NCI-H128 (cell line): ENCODE measurements at regions not wholly inside any gene's neighbourhood (a gene's known extent, or its start where the extent isn't known, plus 50 kb on each side); places are given as distances from the start of the nearest gene placed in this dataset.

Source experiments
- DNase-seq: peaks from one replicate; lab custom pipeline; 2025; ENCODE audit not compliant: unreplicated experiment; lab: John Stamatoyannopoulos, UW

DNA sequence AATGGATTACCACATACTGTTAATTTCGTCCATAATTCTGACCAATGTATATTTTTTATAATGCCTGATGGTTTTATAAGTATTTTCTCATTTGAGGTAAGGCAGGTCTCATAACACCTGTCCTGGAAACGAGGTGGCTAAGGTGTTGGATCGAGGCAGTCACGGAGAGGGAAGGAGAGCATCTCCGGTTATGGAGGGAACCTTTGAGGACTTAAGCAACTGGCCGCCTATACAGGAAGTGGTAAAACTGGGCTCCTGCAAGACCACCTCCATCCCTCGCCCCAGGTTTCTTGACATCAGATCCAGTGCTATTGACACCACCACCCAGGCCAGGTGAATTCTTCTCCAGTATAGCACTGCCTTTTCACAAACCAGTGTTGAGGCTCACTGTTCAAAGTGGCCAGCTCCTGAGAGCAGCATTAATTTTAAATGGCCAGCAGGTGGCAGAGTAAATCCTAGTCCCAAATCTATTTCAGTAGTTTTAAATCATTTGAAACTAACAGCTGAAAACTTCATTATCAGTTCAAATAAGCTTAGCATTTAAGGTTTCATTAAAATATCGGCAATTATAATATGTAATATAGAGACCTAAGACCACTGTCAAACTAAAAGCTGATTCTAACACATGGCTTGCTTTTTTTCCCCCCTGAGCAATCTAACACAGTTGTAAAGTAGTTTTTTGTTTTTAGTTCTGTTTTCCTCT lies 100.8 kb downstream of the PPM1A start:
- DNase-seq = peak; percentile 49

DNA sequence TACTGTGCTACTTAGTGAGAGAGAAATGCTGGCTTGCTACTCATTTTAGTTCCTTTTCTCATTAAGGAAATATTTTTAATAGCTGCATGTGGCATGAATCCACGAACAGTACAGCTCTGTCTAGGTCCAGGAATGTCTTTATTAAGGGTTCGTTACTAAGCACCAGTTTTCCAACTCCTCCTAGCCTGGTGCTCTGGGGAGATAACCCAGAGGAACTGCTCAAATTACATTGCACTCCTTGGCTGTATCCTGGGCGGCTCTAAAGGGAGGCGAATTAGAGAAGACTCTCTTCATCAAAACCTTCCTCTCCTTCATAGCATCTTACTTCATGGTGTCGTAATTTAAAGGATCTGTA lies 101.3 kb downstream of the PPM1A start:
- no peak for DNase-seq

DNA sequence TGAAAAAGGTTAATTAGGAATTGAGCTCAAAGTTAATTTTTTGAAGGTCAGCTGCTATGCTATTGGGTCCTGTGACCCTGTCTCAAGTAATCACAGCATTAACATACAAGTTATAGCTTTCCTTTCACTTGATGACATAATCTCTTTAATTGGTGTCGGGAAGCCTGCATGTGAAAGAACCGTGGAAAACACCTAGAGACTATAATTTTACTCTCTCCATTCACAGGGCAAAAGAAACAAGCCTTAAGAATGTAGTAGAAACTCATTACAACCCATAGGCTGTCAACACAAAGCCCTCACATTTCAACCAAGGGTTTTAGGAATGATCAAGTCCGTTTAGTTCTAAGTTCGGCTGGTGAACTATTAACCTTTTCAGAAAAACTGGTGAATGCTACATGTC lies 104.4 kb downstream of the PPM1A start:
- no peak for DNase-seq

DNA sequence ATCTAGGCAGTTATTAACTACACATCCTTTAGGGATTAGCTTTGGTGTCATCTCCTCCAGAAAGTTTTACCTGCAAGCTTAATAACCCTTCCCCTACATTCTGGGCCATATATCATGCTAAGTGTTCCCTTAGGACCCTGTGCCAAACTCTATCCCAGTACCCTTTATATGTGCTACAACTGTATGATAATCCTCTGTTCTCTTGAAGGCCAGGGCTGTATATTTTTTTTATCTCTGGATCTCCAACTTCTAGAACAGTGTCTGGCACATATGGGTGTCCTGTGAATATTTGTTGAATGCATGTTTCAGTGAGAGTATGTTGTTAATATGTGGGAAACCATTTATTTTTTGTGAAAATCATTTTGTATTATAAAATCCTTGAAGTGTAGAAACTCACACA lies 106.7 kb downstream of the PPM1A start:
- DNase-seq = no peak

DNA sequence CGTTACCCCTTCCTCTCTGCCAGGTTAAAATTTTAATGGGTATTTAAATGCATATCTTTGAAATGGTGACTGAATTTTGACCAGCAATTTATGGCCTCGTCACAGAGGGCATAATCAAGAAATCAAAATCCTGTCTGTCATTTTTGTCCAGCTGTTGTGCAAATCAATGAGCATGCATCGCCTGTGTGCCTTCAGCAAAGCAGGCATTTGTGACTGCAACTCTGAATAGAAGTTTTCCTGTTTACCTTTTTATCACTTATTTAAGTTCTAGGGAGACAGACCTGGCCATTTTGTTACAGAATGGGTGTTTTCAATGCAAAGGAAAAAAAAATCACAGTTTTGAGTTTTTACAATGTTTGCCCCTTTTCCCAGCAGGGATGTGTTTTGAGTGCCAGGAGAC lies 107.4 kb downstream of the PPM1A start:
- DNase-seq = no peak

- no peak for DNase-seq
These were observed 108.0 kb downstream of the PPM1A start for GRCh38 chr14:60356906-60357550.

DNA sequence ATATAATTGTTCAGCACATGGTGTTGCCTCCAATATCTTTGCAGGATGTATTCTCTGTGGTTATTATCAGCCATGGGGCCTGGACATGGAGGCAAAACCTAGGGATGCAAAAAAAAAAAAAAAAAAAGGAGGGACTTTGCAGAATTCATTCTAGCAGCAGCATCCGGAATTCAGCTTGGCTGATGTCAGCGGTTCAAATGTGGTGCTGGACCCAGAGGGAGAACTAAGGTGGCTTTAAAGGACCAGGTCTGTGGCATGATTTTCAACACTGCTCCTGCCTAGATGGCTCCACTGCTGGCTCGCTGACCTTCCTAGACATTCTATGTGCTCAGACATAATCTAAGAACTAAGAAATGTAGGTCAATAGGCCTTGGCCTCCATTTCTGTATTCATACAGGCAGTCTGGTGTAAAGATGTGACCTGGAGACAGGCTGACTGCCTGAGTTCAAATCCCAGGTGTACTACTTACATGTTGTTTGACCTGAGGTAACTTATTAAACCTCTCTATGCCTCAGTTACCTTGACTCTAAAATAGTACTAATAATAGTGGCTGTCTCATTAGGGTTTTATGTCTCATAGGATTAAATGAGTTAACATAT lies 108.6 kb downstream of the PPM1A start:
- no peak for DNase-seq

- DNase-seq = no peak
These were observed 114.3 kb downstream of the PPM1A start for GRCh38 chr14:60363275-60363674.

GRCh38 chr14:60363687-60364086 lies 114.7 kb downstream of the PPM1A start:
- DNase-seq = no peak

- no peak for DNase-seq
These were observed 104.0 kb downstream of the C14orf39 start for GRCh38 chr14:60381909-60382308.
